OCI-LY7 (cell line): ENCODE measurements at regions not wholly inside any gene's neighbourhood (a gene's known extent, or its start where the extent isn't known, plus 50 kb on each side); places are given as distances from the start of the nearest gene placed in this dataset.

Experiments used
- BruUV-seq: library from RNA; stranded (reverse); fragments of 400-500 nt; replicated peaks from 2 replicates; lab custom pipeline; 2021; lab: Mats Ljungman, UMichigan
- CTCF ChIA-PET: fragments of 300-600 bp; sonication (Branson Sonifier 250); formaldehyde crosslinking; loops from one replicate; lab custom pipeline; 2022; ENCODE audit warnings: antibody characterized with exemption; ENCODE audit not compliant: unreplicated experiment; lab: Charles Lee
- POLR2A ChIA-PET: fragments of 300-600 bp; sonication (Branson Sonifier 250); formaldehyde crosslinking; loops from one replicate; lab custom pipeline; 2022; ENCODE audit warnings: antibody characterized with exemption; lab: Charles Lee
- DNase-seq: peaks from one replicate; pipeline ENCODE4 v3.0.0-alpha.2; 2015; ENCODE audit warnings: low spot score
- H2AFZ ChIP-seq: fragments of 200-600 bp; sonication (generic), shearing (Covaris generic); 2 replicates; pipeline ENCODE4 v1.6.1; 2014; ENCODE audit warnings: mild to moderate bottlenecking, antibody characterized with exemption, low read length, moderate library complexity
- H3K27ac ChIP-seq: fragments of 200-600 bp; sonication (generic); 2 replicates; pipeline ENCODE4 v1.5.1; 2014; ENCODE audit warnings: mixed run types, low read depth, mild to moderate bottlenecking, moderate library complexity, low read length, inconsistent platforms; ENCODE audit not compliant: poor library complexity, severe bottlenecking
- H3K36me3 ChIP-seq: fragments of 200-600 bp; sonication (generic); 2 replicates; pipeline ENCODE4 v1.6.1; 2014; ENCODE audit warnings: mild to moderate bottlenecking, antibody characterized with exemption, low read length, moderate library complexity, mixed read lengths; ENCODE audit not compliant: insufficient read depth
- H3K4me1 ChIP-seq: fragments of 200-600 bp; sonication (generic); 2 replicates; pipeline ENCODE4 v1.5.1; 2014; ENCODE audit warnings: mild to moderate bottlenecking, low read length; ENCODE audit not compliant: insufficient read depth, poor library complexity, severe bottlenecking
- H3K4me2 ChIP-seq: fragments of 200-600 bp; sonication (generic); 2 replicates; pipeline ENCODE4 v1.6.1; 2014; ENCODE audit warnings: mild to moderate bottlenecking, low read length
- H3K4me3 ChIP-seq: fragments of 200-600 bp; sonication (generic); 2 replicates; pipeline ENCODE4 v1.5.1; 2014; ENCODE audit warnings: mild to moderate bottlenecking, low read depth, low read length; ENCODE audit not compliant: poor library complexity, severe bottlenecking
- H3K79me2 ChIP-seq: fragments of 200-600 bp; sonication (generic); 2 replicates; pipeline ENCODE4 v1.6.1; 2016; ENCODE audit warnings: low read depth, mild to moderate bottlenecking, low read length, moderate library complexity, mixed read lengths; ENCODE audit not compliant: insufficient read depth
- H3K9me2 ChIP-seq: fragments of 200-600 bp; sonication (generic); 2 replicates; pipeline ENCODE4 v1.6.1; 2016; ENCODE audit warnings: mild to moderate bottlenecking, low read length, mixed read lengths; ENCODE audit not compliant: insufficient read depth
- H3K9me3 ChIP-seq: fragments of 200-600 bp; sonication (generic); 2 replicates; pipeline ENCODE4 v1.6.1; 2014; ENCODE audit warnings: mild to moderate bottlenecking, mixed run types, low read length, mixed read lengths
- H4K20me1 ChIP-seq: fragments of 200-600 bp; sonication (generic); 2 replicates; pipeline ENCODE4 v1.6.1; 2014; ENCODE audit warnings: mild to moderate bottlenecking, antibody characterized with exemption, low read length, moderate library complexity, mixed read lengths; ENCODE audit not compliant: insufficient read depth
- EZH2phosphoT487 ChIP-seq: fragments of 200-600 bp; sonication (generic); IDR thresholded peaks from 2 replicates; pipeline ENCODE4 v1.6.1; 2018; ENCODE audit warnings: low read depth, borderline replicate concordance, mild to moderate bottlenecking, mixed run types, antibody characterized with exemption, low read length, moderate library complexity, mixed read lengths
- intact Hi-C: fragments of 100-400 bp; cut with micrococcal nuclease; formaldehyde crosslinking; loops from one replicate; pipeline ENCODE4 v1.10.0; 2022; ENCODE audit not compliant: unreplicated experiment
- TF ChIP-seq, protein P1 (sequence below): fragments of 200-600 bp; sonication (generic); conservative IDR thresholded peaks from 2 replicates; pipeline ENCODE4 v1.5.1; 2014; ENCODE audit warnings: mild to moderate bottlenecking, antibody characterized with exemption, low read length, moderate library complexity, mixed read lengths

DNA sequence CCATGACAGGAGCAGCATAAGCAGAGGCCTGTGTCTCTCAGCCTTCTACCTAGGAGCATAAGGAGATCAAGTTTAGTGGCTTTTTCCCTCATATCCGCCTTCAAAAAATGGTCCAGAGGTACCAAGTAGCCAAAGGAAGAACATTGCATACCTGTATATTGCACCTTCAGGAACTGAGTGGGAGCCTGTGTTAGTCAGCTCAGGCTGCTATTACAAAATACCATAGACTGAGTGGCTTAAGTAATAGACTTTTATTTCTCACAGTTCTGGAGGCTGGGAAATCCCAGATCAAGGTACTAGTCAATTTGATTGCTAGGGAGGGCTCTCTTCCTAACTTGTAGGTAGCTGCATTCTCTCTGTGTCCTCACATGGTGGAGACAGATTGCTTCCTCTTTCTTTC is 597.4 kb upstream of the PTGER4 start:
- H3K27ac ChIP-seq: no peak overlapping the region
- no peaks in the 10 kb centered on the region for H3K9me2 ChIP-seq
- no peaks in the 10 kb centered on the region for H3K9me3 ChIP-seq
- H3K36me3 ChIP-seq: no peaks in the 10 kb centered on the region
- no peak for DNase-seq
- H3K79me2 ChIP-seq: no peaks in the 10 kb centered on the region
- H2AFZ ChIP-seq: no peak overlapping the region
- no peaks in the 10 kb centered on the region for H3K4me1 ChIP-seq
- intact Hi-C loops: no loop called here
- no peaks in the 10 kb centered on the region for H4K20me1 ChIP-seq
- no TSS peak for BruUV-seq
- POLR2A ChIA-PET: no interaction called here
- TF ChIP-seq, protein P1, sequence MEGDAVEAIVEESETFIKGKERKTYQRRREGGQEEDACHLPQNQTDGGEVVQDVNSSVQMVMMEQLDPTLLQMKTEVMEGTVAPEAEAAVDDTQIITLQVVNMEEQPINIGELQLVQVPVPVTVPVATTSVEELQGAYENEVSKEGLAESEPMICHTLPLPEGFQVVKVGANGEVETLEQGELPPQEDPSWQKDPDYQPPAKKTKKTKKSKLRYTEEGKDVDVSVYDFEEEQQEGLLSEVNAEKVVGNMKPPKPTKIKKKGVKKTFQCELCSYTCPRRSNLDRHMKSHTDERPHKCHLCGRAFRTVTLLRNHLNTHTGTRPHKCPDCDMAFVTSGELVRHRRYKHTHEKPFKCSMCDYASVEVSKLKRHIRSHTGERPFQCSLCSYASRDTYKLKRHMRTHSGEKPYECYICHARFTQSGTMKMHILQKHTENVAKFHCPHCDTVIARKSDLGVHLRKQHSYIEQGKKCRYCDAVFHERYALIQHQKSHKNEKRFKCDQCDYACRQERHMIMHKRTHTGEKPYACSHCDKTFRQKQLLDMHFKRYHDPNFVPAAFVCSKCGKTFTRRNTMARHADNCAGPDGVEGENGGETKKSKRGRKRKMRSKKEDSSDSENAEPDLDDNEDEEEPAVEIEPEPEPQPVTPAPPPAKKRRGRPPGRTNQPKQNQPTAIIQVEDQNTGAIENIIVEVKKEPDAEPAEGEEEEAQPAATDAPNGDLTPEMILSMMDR: no peak
- no peak for TF ChIP-seq EZH2phosphoT487
- H3K4me2 ChIP-seq: no peak overlapping the region
- no peak overlapping the region for H3K4me3 ChIP-seq
- CTCF ChIA-PET: no interaction called here

DNA sequence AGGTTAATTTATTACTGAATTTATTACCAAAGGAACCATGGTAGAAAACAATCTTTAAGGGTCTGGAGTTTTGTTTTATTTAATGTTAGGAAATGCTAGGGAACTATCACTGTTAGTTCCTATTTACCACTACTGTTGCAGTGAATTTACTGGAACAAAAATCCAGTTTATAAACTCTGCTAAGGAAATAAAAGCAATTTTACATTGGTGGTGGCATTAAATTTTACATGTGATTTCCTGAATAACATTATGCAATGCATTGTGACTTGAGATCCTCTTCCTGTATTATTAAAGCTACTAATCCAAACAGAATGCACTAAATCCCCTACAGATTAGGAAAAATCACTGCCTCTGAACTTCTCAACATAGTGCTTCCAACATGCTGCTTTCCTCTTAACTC is 599.5 kb upstream of the PTGER4 start:
- TF ChIP-seq EZH2phosphoT487: no peak
- TF ChIP-seq, protein P1: no peak
- Histone ChIP-seq H3K4me3 (no peak overlapping the region), H4K20me1 (no peaks in the 10 kb centered on the region), H3K79me2 (no peaks in the 10 kb centered on the region), H3K4me2 (no peak overlapping the region), H3K4me1 (no peaks in the 10 kb centered on the region), H3K36me3 (no peaks in the 10 kb centered on the region), H3K9me2 (no peaks in the 10 kb centered on the region), H2AFZ (no peak overlapping the region), H3K9me3 (no peaks in the 10 kb centered on the region), H3K27ac (no peak overlapping the region)
- intact Hi-C loops: no loop called here
- no TSS peak for BruUV-seq
- DNase-seq: no peak
- ChIA-PET POLR2A (interaction anchor here (0.6 kb wide), 1 partner anchor 44 kb away, joined by 3 read pairs; no protein-coding TSS in a partner anchor), CTCF (no interaction called here)

DNA sequence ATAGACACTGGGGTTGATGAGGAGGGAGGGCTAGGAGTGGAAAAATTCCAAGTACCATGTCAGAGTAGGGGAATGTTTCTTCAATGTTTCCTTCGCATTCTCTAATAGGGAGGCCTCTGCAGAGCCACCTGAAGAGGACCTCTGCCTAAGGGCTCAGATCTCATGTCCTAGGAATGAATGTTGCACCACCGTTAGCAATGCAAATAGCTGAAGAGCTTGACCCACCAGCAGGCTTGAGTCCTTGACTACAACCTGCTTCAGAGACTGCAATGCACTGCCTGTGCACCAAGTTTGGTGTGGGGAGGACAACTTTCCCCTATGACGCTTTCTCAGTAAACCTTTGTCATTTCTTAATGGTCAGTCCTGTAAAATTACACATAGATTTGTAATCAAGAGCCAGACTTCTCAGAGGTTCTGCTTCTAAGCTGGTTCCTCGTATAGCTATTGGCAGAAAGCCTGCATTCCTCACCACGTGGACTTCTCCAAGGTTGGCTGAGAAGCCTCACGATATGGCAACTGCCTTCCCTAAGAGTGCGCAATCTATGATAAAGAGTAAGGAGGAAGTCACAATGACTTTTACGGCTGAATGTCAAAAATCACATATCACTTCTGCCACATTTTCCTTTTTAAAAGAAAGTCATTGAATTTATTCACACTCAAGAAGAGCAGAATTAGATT is 600.7 kb upstream of the PTGER4 start:
- Histone ChIP-seq H2AFZ (no peak overlapping the region), H3K27ac (no peak overlapping the region), H3K4me2 (no peak overlapping the region), H3K36me3 (no peaks in the 10 kb centered on the region), H3K79me2 (no peaks in the 10 kb centered on the region), H3K9me2 (no peaks in the 10 kb centered on the region), H4K20me1 (no peaks in the 10 kb centered on the region), H3K9me3 (no peaks in the 10 kb centered on the region), H3K4me3 (no peak overlapping the region), H3K4me1 (no peaks in the 10 kb centered on the region)
- DNase-seq: no peak
- CTCF ChIA-PET: no interaction called here
- POLR2A ChIA-PET: interaction anchor here (0.6 to 0.8 kb wide), 2 partner anchors 14 to 854 kb away, joined by 3 read pairs; no protein-coding TSS in a partner anchor
- TF ChIP-seq, protein P1: no peak
- no peak for TF ChIP-seq EZH2phosphoT487
- intact Hi-C loops: no loop called here
- BruUV-seq: no TSS peak
